ENCODE measurements at regions not wholly inside any gene's neighbourhood (a gene's known extent, or its start where the extent isn't known, plus 50 kb on each side); places are given as distances from the start of the nearest gene placed in this dataset.

GRCh38 chr1:18035145-18035544, 72.5 kb upstream of the IGSF21 start:
- H3K27me3 Mint-ChIP-seq (ENCODE audit: unreplicated experiment), result no peaks in the 10 kb centered on the region
- TF ChIP-seq, protein P1, sequence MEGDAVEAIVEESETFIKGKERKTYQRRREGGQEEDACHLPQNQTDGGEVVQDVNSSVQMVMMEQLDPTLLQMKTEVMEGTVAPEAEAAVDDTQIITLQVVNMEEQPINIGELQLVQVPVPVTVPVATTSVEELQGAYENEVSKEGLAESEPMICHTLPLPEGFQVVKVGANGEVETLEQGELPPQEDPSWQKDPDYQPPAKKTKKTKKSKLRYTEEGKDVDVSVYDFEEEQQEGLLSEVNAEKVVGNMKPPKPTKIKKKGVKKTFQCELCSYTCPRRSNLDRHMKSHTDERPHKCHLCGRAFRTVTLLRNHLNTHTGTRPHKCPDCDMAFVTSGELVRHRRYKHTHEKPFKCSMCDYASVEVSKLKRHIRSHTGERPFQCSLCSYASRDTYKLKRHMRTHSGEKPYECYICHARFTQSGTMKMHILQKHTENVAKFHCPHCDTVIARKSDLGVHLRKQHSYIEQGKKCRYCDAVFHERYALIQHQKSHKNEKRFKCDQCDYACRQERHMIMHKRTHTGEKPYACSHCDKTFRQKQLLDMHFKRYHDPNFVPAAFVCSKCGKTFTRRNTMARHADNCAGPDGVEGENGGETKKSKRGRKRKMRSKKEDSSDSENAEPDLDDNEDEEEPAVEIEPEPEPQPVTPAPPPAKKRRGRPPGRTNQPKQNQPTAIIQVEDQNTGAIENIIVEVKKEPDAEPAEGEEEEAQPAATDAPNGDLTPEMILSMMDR (IDR thresholded peaks at IDR 0.05), result no peak
- no peak for DNase-seq (ENCODE audit: extremely low spot score, unreplicated experiment)
- H3K4me3 Mint-ChIP-seq (ENCODE audit: unreplicated experiment), result no peak overlapping the region
- H3K9me3 Mint-ChIP-seq (ENCODE audit: unreplicated experiment), result no peaks in the 10 kb centered on the region
- no peaks in the 10 kb centered on the region for H3K36me3 Mint-ChIP-seq (ENCODE audit: unreplicated experiment)
- H3K27ac Mint-ChIP-seq (ENCODE audit: unreplicated experiment), result no peak overlapping the region
- H3K4me1 Mint-ChIP-seq (ENCODE audit: unreplicated experiment), result no peaks in the 10 kb centered on the region

DNA sequence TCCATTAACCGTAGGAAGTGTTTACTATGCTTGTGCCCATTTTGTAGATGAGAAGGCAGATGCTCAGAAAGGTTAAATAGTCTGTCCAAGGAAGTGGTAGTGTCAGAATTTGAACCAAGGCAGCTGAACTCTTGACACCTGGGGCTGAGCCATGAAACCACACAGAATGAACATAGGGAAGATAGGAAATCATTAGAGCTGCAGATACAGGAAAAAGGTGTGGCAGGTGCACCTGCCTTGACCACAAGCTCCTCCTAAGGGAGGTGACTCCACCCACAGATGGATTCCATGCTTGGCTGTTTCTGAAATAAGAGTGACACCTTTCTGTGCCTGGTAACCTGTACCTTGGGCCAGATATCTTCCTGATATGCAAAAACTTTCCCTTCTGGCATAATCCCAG, 69.9 kb upstream of the IGSF21 start:
- Mint-ChIP-seq H3K4me3 (ENCODE audit: unreplicated experiment) (no peak overlapping the region), H3K27me3 (ENCODE audit: unreplicated experiment) (no peaks in the 10 kb centered on the region)

GRCh38 chr1:18038051-18038450, 69.5 kb upstream of the IGSF21 start:
- no peaks in the 10 kb centered on the region for H3K4me1 Mint-ChIP-seq (ENCODE audit: unreplicated experiment)
- H3K36me3 Mint-ChIP-seq (ENCODE audit: unreplicated experiment), result no peaks in the 10 kb centered on the region
- no peak overlapping the region for H3K4me3 Mint-ChIP-seq (ENCODE audit: unreplicated experiment)
- TF ChIP-seq, protein P1 (IDR thresholded peaks at IDR 0.05), result no peak
- no peak for DNase-seq (ENCODE audit: extremely low spot score, unreplicated experiment)
- H3K27ac Mint-ChIP-seq (ENCODE audit: unreplicated experiment), result no peak overlapping the region
- no peaks in the 10 kb centered on the region for H3K9me3 Mint-ChIP-seq (ENCODE audit: unreplicated experiment)
- no peaks in the 10 kb centered on the region for H3K27me3 Mint-ChIP-seq (ENCODE audit: unreplicated experiment)

More for the DNA sequence above, 69.9 kb upstream of the IGSF21 start:
- Mint-ChIP-seq H3K9me3 (ENCODE audit: unreplicated experiment) (no peaks in the 10 kb centered on the region), H3K36me3 (ENCODE audit: unreplicated experiment) (no peaks in the 10 kb centered on the region), H3K4me1 (ENCODE audit: unreplicated experiment) (no peaks in the 10 kb centered on the region), H3K27ac (ENCODE audit: unreplicated experiment) (no peak overlapping the region)
- TF ChIP-seq, protein P1 (IDR thresholded peaks at IDR 0.05), result no peak
- no peak for DNase-seq (ENCODE audit: extremely low spot score, unreplicated experiment)

DNA sequence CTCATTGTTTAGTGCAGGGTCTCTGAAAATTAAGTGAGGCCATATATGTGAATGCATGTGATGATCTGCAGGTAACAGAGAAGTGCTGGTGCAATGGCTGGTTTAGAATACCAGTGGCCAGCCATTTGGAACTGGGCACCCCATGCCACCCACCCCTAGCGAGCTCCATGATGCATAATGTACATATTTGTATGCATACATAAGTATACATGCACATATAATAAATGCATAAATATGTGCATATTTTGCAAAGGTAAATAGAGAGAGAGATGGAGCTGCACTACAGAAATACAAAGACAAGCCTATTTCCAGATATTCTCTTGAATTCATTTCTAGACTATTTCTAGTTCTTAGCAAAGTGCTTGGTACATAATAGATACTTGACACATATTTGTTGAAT, 68.5 kb upstream of the IGSF21 start:
- no peak for DNase-seq (ENCODE audit: extremely low spot score, unreplicated experiment)
- H3K4me1 Mint-ChIP-seq (ENCODE audit: unreplicated experiment), result no peaks in the 10 kb centered on the region
- no peaks in the 10 kb centered on the region for H3K9me3 Mint-ChIP-seq (ENCODE audit: unreplicated experiment)
- H3K27me3 Mint-ChIP-seq (ENCODE audit: unreplicated experiment), result no peaks in the 10 kb centered on the region
- H3K4me3 Mint-ChIP-seq (ENCODE audit: unreplicated experiment), result no peak overlapping the region
- H3K27ac Mint-ChIP-seq (ENCODE audit: unreplicated experiment), result no peak overlapping the region
- TF ChIP-seq, protein P1 (IDR thresholded peaks at IDR 0.05), result no peak
- H3K36me3 Mint-ChIP-seq (ENCODE audit: unreplicated experiment), result no peaks in the 10 kb centered on the region

DNA sequence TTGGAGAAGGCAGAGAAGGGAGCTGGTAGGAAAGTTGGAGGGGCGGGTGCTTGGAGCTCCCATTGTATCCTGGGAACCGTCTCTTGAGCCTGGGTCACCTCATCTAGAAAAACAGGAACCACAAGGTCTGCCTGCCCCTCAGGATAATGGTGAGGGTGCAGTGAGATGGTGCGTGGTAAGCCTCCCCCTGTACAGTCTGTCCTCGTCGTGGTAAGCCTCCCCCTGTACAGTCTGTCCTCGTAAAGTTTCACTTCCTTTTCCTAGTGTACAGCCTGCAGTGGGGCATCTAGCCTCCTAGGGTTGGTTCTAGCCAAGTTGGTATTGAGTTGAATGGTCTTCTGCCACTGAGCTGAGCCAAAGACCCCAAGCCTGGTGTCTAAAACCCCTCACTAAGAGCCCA, 66.5 kb upstream of the IGSF21 start:
- H3K9me3 Mint-ChIP-seq (ENCODE audit: unreplicated experiment), result no peaks in the 10 kb centered on the region
- no peaks in the 10 kb centered on the region for H3K4me1 Mint-ChIP-seq (ENCODE audit: unreplicated experiment)
- H3K27ac Mint-ChIP-seq (ENCODE audit: unreplicated experiment), result no peak overlapping the region
- H3K27me3 Mint-ChIP-seq (ENCODE audit: unreplicated experiment), result no peaks in the 10 kb centered on the region
- DNase-seq (ENCODE audit: extremely low spot score, unreplicated experiment), result no peak
- no peaks in the 10 kb centered on the region for H3K36me3 Mint-ChIP-seq (ENCODE audit: unreplicated experiment)
- TF ChIP-seq, protein P1 (IDR thresholded peaks at IDR 0.05), result no peak
- H3K4me3 Mint-ChIP-seq (ENCODE audit: unreplicated experiment), result no peak overlapping the region
